NCI-H2107 treated with DMSO at 0.1 percent for 48 hours (cell line): ENCODE measurements at regions not wholly inside any gene's neighbourhood (a gene's known extent, or its start where the extent isn't known, plus 50 kb on each side); places are given as distances from the start of the nearest gene placed in this dataset.
"Not testable (repeated sequence)": the region's sequence is repeated elsewhere in the genome, so short reads cannot be mapped to it uniquely, and the experiment has no call there.

Source experiments
- DNase-seq: peaks from one replicate; lab custom pipeline; 2025; ENCODE audit not compliant: unreplicated experiment; lab: John Stamatoyannopoulos, UW

DNA sequence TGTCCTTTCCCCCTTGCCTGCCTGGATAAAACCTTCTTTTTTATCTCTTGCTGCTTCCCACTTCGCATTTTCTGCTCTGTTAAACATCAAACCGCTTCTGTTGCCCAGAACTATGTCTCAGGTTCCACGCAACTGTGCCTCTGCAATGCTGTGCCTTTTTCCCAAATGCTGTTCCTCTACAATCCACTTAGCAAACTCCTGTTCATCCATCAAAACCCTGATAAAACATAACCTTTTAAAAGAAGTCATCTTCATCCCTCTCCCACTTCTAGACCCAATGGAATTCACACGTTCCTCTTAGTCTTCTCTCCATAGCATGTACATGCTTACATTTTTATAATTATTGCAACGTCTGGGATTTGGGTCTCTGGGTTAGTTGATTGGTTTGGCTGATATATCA is 111.9 kb upstream of the RRN3 start:
- not testable (repeated sequence) for DNase-seq

DNA sequence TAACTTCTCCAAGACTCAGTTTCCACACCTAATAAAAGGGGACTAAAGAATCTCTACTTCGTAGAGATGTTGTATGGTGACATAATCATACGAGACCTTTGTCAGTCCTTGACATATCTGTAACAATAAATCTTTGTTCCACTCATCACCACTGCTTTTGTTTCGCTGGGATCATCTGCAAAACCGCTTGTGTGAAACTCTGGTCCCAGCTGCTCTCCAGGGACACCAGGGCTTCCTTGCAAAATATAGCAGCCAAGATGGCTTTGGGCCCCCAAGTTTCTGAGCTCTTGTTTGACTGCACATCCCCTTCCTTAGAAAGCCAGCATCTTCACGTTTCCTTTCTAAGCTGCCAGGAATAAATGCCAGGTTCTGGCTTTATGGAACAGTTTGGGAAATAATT is 110.5 kb upstream of the RRN3 start:
- not testable (repeated sequence) for DNase-seq

DNA sequence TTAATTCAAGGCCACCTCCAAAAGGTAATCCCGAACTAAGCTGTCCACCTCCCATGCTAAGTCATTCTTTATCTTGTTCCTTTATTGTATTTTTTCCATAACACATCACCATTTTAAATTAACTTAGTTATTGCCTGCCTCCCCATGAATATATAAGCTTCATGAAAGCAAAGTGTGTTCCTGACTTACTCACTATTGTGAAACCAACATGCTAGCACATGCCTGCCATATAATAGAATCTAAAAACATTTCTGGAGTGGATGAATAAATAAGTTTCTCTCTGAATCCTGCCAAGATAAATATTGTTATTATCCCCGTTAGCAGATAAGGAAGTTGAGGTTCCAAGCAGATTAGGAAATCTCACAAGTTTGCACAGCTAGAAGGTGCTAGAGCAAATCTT is 98.7 kb upstream of the RRN3 start:
- not testable (repeated sequence) for DNase-seq

DNA sequence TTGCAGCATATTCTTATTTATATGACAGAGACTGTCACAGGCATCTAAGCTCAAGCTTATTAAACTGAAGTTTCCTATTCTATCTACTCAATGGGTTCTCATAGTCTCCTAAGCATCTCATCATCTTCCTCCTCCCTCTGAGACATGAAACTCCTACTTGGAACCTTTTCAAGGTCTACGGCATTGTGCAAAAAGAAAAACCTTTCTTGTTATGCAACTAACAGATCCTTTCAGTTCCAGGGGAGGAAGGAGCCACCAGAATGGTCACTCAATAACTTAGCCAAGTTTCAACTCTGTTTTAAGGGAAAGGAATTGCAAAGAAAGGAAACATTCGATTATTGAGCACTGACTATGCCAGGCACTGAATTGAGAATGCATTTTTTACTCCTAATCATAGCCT is 98.1 kb upstream of the RRN3 start:
- DNase-seq: not testable (repeated sequence)

DNA sequence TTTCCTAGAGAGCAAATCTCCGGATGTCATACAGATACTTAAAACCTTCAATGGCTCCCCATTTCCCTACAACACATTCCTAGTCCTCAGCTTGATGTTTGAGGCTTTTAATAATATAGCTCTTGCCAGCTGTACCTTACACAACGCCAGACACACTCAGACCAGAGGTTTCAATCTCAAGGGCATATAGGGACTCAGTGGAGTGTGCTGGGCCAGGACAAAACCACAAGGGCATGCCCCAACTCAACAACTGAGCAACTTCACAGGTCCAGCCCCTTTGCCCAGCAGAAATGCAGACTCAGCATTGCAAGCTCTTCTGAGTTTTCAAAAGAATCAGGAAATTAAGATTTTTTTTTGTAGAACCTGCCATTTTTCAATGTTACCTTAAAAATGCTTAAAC is 95.4 kb upstream of the RRN3 start:
- not testable (repeated sequence) for DNase-seq
